ENCODE measurements at regions not wholly inside any gene's neighbourhood (a gene's known extent, or its start where the extent isn't known, plus 50 kb on each side); places are given as distances from the start of the nearest gene placed in this dataset.

DNA sequence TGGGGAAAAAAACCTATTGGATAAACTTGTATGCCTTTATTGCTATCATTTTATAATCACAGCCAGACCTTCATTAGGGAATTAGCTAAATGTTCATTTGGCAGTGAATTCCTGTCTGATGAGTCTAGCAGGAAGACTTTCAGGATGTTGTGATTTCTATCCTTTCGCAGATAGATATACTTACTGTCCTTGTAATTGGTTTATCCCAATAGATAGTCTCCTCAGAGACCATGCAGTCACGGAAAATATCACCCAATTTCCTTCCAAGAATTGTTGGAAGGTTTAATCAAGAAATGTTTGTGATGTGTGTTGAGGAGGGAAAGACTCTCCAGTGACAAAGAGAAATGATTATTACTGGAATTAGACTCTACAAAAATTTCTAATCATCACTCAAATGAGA lies 1937.9 kb upstream of the WWC1 start:
- TF ChIP-seq, protein P1, sequence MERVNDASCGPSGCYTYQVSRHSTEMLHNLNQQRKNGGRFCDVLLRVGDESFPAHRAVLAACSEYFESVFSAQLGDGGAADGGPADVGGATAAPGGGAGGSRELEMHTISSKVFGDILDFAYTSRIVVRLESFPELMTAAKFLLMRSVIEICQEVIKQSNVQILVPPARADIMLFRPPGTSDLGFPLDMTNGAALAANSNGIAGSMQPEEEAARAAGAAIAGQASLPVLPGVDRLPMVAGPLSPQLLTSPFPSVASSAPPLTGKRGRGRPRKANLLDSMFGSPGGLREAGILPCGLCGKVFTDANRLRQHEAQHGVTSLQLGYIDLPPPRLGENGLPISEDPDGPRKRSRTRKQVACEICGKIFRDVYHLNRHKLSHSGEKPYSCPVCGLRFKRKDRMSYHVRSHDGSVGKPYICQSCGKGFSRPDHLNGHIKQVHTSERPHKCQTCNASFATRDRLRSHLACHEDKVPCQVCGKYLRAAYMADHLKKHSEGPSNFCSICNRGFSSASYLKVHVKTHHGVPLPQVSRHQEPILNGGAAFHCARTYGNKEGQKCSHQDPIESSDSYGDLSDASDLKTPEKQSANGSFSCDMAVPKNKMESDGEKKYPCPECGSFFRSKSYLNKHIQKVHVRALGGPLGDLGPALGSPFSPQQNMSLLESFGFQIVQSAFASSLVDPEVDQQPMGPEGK (CRISPR knock-in tag; IDR thresholded peaks at IDR 0.05; ENCODE audit: borderline replicate concordance): no peak
- TF ChIP-seq ZC3H10 (CRISPR knock-in tag; IDR thresholded peaks at IDR 0.05) (no peak), PPARA (CRISPR knock-in tag; IDR thresholded peaks at IDR 0.05; ENCODE audit: borderline replicate concordance) (no peak), CSDC2 (CRISPR knock-in tag; IDR thresholded peaks at IDR 0.05) (no peak)

Measured in SK-N-SH treated with all-trans-retinoic acid at 6 μM for 48 hours (cell line).